Astrocyte of the spinal cord (primary cell): ENCODE measurements at regions not wholly inside any gene's neighbourhood (a gene's known extent, or its start where the extent isn't known, plus 50 kb on each side); places are given as distances from the start of the nearest gene placed in this dataset.
"Not testable (repeated sequence)": the region's sequence is repeated elsewhere in the genome, so short reads cannot be mapped to it uniquely, and the experiment has no call there.

ENCODE experiments used
- DNase-seq: peaks from one replicate; pipeline ENCODE4 v3.0.0; 2011; ENCODE audit warnings: low read depth, low spot score
- H3K4me3 ChIP-seq: 2 replicates; pipeline ENCODE4 v1.5.1; 2011; ENCODE audit warnings: low read depth, mild to moderate bottlenecking, low read length, moderate library complexity
- in situ Hi-C: cut with HindIII; loops from 2 replicates; pipeline ENCODE4 v1.10.0; 2017; ENCODE audit warnings: low sequenced_read_pairs
- TF ChIP-seq, protein P1 (sequence below): IDR thresholded peaks from 2 replicates; pipeline ENCODE4 v1.5.1; 2012; ENCODE audit warnings: low read depth, mild to moderate bottlenecking, low read length, inconsistent platforms

DNA sequence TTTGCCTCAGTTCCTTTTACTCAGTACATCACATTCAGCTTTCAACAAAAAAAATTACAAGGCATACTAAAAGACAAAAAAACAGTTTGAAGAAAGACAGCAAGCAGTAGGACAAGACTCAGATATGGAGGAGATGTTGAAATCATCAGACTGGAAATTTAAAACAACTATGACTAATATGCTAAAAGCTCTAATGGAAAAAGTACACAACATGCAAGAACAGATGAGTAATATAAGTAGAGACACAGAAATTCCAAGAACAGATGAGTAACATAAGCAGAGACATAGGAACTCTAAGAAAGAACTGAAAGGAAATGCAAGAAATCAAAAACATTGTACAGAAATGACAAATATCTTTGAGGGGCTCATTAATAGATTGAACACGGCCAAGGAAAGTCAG lies 402.6 kb downstream of the NEBL start:
- in situ Hi-C loops: no loop called here
- DNase-seq: peak; percentile 21
- no peak overlapping the region for H3K4me3 ChIP-seq
- TF ChIP-seq, protein P1, sequence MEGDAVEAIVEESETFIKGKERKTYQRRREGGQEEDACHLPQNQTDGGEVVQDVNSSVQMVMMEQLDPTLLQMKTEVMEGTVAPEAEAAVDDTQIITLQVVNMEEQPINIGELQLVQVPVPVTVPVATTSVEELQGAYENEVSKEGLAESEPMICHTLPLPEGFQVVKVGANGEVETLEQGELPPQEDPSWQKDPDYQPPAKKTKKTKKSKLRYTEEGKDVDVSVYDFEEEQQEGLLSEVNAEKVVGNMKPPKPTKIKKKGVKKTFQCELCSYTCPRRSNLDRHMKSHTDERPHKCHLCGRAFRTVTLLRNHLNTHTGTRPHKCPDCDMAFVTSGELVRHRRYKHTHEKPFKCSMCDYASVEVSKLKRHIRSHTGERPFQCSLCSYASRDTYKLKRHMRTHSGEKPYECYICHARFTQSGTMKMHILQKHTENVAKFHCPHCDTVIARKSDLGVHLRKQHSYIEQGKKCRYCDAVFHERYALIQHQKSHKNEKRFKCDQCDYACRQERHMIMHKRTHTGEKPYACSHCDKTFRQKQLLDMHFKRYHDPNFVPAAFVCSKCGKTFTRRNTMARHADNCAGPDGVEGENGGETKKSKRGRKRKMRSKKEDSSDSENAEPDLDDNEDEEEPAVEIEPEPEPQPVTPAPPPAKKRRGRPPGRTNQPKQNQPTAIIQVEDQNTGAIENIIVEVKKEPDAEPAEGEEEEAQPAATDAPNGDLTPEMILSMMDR: no peak

DNA sequence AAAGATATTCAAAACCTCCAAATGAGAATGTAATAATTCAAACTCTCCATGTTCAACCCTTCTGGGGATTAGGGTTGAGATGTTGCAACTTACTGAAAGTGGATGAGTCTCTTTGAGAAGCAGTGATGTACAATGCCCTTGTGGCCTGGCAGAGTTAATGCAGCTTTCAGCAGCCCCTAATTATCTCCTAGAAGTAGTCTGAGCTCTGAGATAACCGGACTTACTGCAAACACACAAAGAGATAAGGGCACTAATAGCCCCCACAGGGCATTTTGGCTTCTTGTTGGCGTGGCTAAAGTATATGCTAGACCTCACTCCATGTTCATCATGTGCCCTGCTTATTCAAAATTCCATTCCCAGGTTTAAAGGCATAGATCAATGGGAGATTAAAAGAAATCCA lies 404.7 kb downstream of the NEBL start:
- TF ChIP-seq, protein P1: no peak
- in situ Hi-C loops: no loop called here
- no peak for DNase-seq
- H3K4me3 ChIP-seq: no peak overlapping the region

DNA sequence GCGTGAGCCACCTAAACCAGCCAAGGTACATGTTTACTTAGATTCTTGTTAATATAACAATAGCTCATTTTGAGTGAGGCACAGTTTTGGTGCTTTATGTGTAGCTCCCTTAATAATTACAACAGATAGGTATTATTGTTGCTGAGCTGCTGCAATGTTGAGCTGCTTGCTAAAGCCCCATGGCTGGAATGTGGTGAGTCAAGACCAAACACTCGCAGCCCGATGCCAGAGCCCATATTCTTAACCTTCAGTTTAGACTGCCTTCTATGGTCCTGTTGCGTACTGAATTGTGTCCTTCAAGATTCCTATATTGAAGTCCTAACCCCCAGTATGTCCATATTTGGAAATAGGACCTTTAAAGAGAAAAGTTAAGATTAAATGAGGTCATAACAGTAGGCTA lies 407.1 kb downstream of the NEBL start:
- TF ChIP-seq, protein P1: no peak
- in situ Hi-C loops: no loop called here
- H3K4me3 ChIP-seq: no peak overlapping the region
- peak; percentile 7 for DNase-seq

DNA sequence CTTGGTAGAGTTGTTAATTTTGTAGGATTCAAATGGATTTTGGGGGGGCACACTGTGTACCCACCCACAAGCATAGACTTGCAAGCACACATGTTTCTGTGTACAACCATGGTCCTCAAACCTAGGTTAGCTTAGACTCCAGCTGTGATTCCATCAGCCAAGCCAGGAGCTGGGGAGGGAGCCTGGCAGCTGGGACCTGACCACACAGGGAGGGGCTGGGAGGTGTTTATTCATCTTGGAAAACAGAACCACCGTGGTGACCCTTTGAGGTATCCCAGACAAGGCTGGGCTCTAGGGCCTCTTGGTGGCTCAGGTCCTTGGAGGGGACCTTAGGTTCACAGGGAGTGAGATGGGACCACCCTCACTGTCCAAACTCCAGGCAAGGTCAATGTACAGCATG lies 410.3 kb downstream of the NEBL start:
- TF ChIP-seq, protein P1: no peak
- no peak overlapping the region for H3K4me3 ChIP-seq
- DNase-seq: no peak
- in situ Hi-C loops: no loop called here

DNA sequence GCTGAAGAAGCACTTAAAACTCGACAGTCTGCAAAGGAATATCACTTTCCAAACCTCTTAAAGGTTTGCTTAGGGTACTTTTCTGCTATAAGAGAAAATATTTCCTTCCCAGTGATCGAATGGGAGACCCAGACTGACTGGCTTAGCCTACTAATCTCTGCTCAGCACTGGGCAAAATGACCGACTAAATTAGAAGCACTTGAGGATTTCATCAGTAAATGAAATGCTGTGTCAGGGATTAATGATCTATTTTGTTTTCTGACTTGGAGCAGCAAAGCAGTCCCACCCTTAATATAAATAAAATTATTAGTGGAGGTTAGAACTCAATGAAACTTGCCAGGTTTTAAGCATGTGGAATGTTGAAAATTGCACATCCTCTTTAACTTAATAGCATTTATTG lies 411.6 kb downstream of the NEBL start:
- TF ChIP-seq, protein P1: no peak
- DNase-seq: no peak
- no peak overlapping the region for H3K4me3 ChIP-seq
- in situ Hi-C loops: no loop called here

DNA sequence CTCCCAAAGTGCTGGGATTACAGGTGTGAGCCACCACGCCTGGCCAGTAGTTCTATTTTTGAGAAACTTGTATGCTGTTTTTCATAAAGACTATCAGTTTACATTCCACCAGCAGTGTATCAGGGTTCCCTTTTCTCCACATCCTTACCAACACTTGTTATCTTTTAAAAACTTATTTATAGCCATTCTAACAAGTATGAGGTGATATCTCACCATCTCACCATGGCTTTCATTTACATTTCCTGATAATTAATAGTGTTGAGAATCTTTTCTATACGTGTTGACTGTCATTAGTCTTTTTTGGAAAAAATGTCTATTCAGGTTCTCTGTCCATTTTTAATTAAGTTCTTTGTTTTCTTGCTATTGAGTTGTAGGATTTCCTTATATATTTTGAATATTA lies 416.1 kb downstream of the NEBL start:
- TF ChIP-seq, protein P1: no peak
- H3K4me3 ChIP-seq: no peak overlapping the region
- in situ Hi-C loops: no loop called here
- DNase-seq: no peak

DNA sequence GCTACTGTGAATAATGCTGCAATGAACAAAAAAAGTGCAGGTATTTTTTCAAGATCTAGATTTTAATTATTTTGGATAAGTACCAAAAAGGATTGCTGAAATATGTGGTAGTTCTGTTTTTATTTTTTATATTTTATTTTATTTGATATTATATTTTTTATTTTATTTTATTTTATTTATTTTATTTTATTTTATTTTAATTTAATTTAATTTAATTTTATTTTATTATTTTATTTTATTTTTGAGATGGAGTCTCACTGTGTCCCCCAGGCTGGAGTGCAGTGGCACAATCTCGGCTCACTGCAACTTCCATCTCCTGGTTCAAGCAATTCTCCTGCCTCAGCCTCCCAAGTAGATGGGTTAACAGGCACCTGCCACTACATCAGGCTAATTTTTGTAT lies 416.5 kb downstream of the NEBL start:
- in situ Hi-C loops, DNase-seq: not testable (repeated sequence)

More for the DNA sequence above, 416.5 kb downstream of the NEBL start:
- H3K4me3 ChIP-seq: not testable (repeated sequence)
